Skeletal muscle cell (primary cell): ENCODE measurements at regions not wholly inside any gene's neighbourhood (a gene's known extent, or its start where the extent isn't known, plus 50 kb on each side); places are given as distances from the start of the nearest gene placed in this dataset.
"Not testable (repeated sequence)": the region's sequence is repeated elsewhere in the genome, so short reads cannot be mapped to it uniquely, and the experiment has no call there.

Source experiments
- DNase-seq: peaks from one replicate; pipeline ENCODE4 v3.0.0-alpha.2; 2010; ENCODE audit warnings: low read depth
- H3K4me3 ChIP-seq: 2 replicates; pipeline ENCODE4 v1.5.1; 2011; ENCODE audit warnings: low read depth, mild to moderate bottlenecking, control low read depth, low read length, moderate library complexity

GRCh38 chr2:65890131-65890530 lies 457.7 kb upstream of the SPRED2 start:
- H3K4me3 ChIP-seq, DNase-seq: not testable (repeated sequence)

GRCh38 chr2:65885266-65885665 lies 452.9 kb upstream of the SPRED2 start:
- no peak for DNase-seq

GRCh38 chr2:65881592-65881991 lies 449.2 kb upstream of the SPRED2 start:
- H3K4me3 ChIP-seq = no peak overlapping the region
- no peak for DNase-seq

More at GRCh38 chr2:65885266-65885665, 452.9 kb upstream of the SPRED2 start:
- no peak overlapping the region for H3K4me3 ChIP-seq

GRCh38 chr2:65880436-65880835 lies 448.0 kb upstream of the SPRED2 start:
- no peak for DNase-seq
- no peak overlapping the region for H3K4me3 ChIP-seq

GRCh38 chr2:65878011-65878340 lies 445.6 kb upstream of the SPRED2 start:
- DNase-seq = no peak

GRCh38 chr2:65877331-65878010 lies 445.1 kb upstream of the SPRED2 start:
- H3K4me3 ChIP-seq = no peak overlapping the region
- DNase-seq = no peak

More at GRCh38 chr2:65878011-65878340, 445.6 kb upstream of the SPRED2 start:
- H3K4me3 ChIP-seq = no peak overlapping the region

GRCh38 chr2:65876114-65876513 lies 443.7 kb upstream of the SPRED2 start:
- no peak for DNase-seq
- H3K4me3 ChIP-seq = no peak overlapping the region

- no peak overlapping the region for H3K4me3 ChIP-seq
- no peak for DNase-seq
These were observed 438.4 kb upstream of the SPRED2 start for GRCh38 chr2:65870826-65871225.

GRCh38 chr2:65869296-65869695 lies 436.9 kb upstream of the SPRED2 start:
- H3K4me3 ChIP-seq = no peak overlapping the region
- DNase-seq = no peak

GRCh38 chr2:65868177-65868576 lies 435.8 kb upstream of the SPRED2 start:
- no peak for DNase-seq
- no peak overlapping the region for H3K4me3 ChIP-seq

- no peak overlapping the region for H3K4me3 ChIP-seq
- DNase-seq = no peak
These were observed 435.0 kb upstream of the SPRED2 start for GRCh38 chr2:65867446-65867845.

GRCh38 chr2:65866148-65866547 lies 433.7 kb upstream of the SPRED2 start:
- no peak for DNase-seq
- no peak overlapping the region for H3K4me3 ChIP-seq

GRCh38 chr2:65864619-65865018 lies 432.2 kb upstream of the SPRED2 start:
- no peak overlapping the region for H3K4me3 ChIP-seq
- DNase-seq = no peak

- no peak for DNase-seq
- H3K4me3 ChIP-seq = no peak overlapping the region
These were observed 431.3 kb upstream of the SPRED2 start for GRCh38 chr2:65863713-65864112.

GRCh38 chr2:65856928-65857327 lies 424.5 kb upstream of the SPRED2 start:
- DNase-seq = no peak
- H3K4me3 ChIP-seq = no peak overlapping the region

- DNase-seq = no peak
These were observed 424.0 kb upstream of the SPRED2 start for GRCh38 chr2:65856423-65856822.

GRCh38 chr2:65850695-65851094 lies 418.3 kb upstream of the SPRED2 start:
- DNase-seq = no peak
- H3K4me3 ChIP-seq = no peak overlapping the region

More at GRCh38 chr2:65856423-65856822, 424.0 kb upstream of the SPRED2 start:
- no peak overlapping the region for H3K4me3 ChIP-seq

- no peak for DNase-seq
- H3K4me3 ChIP-seq = no peak overlapping the region
These were observed 414.7 kb upstream of the SPRED2 start for GRCh38 chr2:65846989-65847678.

- DNase-seq = no peak
- H3K4me3 ChIP-seq = no peak overlapping the region
These were observed 413.2 kb upstream of the SPRED2 start for GRCh38 chr2:65845442-65846182.

- no peak overlapping the region for H3K4me3 ChIP-seq
- no peak for DNase-seq
These were observed 409.7 kb upstream of the SPRED2 start for GRCh38 chr2:65842104-65842503.
